T-helper 17 cell (primary cell): ENCODE measurements at regions not wholly inside any gene's neighbourhood (a gene's known extent, or its start where the extent isn't known, plus 50 kb on each side); places are given as distances from the start of the nearest gene placed in this dataset.
"Not testable (repeated sequence)": the region's sequence is repeated elsewhere in the genome, so short reads cannot be mapped to it uniquely, and the experiment has no call there.

Experiments
- ATAC-seq: fragments of 150-1000 bp; cut with Tn5 transposase; 2 replicates; pipeline ENCODE4 v1.10.0; 2021; ENCODE audit warnings: mild to moderate bottlenecking, moderate library complexity
- DNase-seq, 3 donors: peaks; one replicate each; pipeline versions ENCODE4 v3.0.0 to v3.0.0-alpha.2; 2020 to 2021
- H3K9me3 ChIP-seq: one replicate; pipeline ENCODE4 v1.7.0; 2013; ENCODE audit warnings: low read length, mild to moderate bottlenecking; ENCODE audit not compliant: control insufficient read depth, poor library complexity, severe bottlenecking
- H3K27ac Mint-ChIP-seq: one replicate; pipeline ENCODE4 v1.8.0; 2022; ENCODE audit warnings: mild to moderate bottlenecking, moderate library complexity, mixed read lengths
- H3K27me3 Mint-ChIP-seq: one replicate; pipeline ENCODE4 v1.8.0; 2022; ENCODE audit warnings: mixed read lengths
- H3K36me3 Mint-ChIP-seq: one replicate; pipeline ENCODE4 v1.8.0; 2022; ENCODE audit warnings: low read depth, mixed read lengths
- H3K4me1 Mint-ChIP-seq: one replicate; pipeline ENCODE4 v1.8.0; 2022; ENCODE audit warnings: mild to moderate bottlenecking, mixed read lengths
- H3K4me3 Mint-ChIP-seq: one replicate; pipeline ENCODE4 v1.8.0; 2022; ENCODE audit warnings: mild to moderate bottlenecking, moderate library complexity, mixed read lengths

DNA sequence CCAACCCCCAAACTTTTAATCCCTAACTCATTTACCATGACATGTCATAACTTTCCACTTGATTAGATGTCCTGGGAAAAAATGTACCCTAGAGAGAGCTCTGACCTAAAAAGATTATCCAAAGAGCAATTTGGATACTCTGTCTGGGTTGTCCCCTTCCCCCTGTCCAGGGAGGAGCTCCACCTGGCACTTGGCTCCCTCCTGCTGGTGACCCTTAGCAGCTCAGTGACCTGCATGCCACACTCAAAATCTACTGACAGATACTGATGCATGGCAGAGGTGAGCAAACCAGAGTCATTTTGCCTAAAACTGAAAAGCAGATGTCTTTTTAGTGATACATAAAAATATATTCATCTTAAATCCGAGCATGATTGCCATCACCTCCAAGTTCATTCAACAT, 442.3 kb upstream of the CHRM3 start:
- Mint-ChIP-seq H3K27ac (no peak overlapping the region), H3K4me1 (no peaks in the 10 kb centered on the region), H3K27me3 (no peaks in the 10 kb centered on the region), H3K4me3 (no peak overlapping the region), H3K36me3 (no peaks in the 10 kb centered on the region)
- DNase-seq (no peak), ATAC-seq (no peak)
- H3K9me3 ChIP-seq: no peaks in the 10 kb centered on the region

DNA sequence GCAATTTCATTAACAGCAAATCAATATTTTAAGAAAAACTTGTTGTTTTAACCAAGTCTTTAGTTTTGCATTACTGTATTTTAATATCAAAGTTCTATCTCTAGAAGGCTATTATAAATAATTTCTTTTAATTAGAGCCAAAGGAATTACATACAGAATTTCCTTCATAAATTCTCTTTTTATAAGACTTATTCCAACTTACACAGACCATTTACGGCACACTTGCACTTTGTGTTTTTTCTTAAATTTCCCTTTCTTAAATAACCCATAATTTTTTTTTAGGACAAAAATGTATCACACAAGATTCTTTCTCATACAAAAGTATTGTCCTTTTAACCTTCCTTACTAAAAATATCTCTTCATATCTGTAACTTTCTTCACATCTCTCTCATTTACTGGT, 458.5 kb upstream of the CHRM3 start:
- H3K27me3 Mint-ChIP-seq: no peaks in the 10 kb centered on the region
- no peaks in the 10 kb centered on the region for H3K36me3 Mint-ChIP-seq
- ATAC-seq (no peak), DNase-seq (no peak)
- no peaks in the 10 kb centered on the region for H3K4me1 Mint-ChIP-seq
- no peak overlapping the region for H3K27ac Mint-ChIP-seq
- H3K4me3 Mint-ChIP-seq: no peak overlapping the region
- H3K9me3 ChIP-seq: no peaks in the 10 kb centered on the region

DNA sequence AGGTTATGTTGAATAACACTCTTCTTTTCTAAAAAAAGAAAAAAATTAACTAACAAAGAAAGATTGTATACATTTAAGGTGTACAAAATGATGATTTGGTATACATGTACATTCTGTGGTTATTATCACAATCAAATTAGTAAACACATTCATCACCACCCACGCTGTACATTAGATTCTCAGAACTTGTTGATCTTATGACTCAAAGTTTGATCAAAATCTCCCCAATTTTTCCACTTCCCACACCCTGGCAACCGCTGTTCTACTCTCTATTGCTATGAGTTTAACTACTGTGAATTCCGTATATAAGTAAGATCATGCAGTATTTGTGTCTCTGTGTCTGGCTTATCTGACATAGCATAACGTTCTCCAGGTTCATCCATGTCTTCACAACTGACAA, 469.5 kb upstream of the CHRM3 start:
- H3K27me3 Mint-ChIP-seq: no peaks in the 10 kb centered on the region
- DNase-seq (no peak), ATAC-seq (no peak)
- no peak overlapping the region for H3K27ac Mint-ChIP-seq
- H3K9me3 ChIP-seq: no peaks in the 10 kb centered on the region
- no peak overlapping the region for H3K4me3 Mint-ChIP-seq
- no peaks in the 10 kb centered on the region for H3K36me3 Mint-ChIP-seq
- H3K4me1 Mint-ChIP-seq: no peaks in the 10 kb centered on the region

DNA sequence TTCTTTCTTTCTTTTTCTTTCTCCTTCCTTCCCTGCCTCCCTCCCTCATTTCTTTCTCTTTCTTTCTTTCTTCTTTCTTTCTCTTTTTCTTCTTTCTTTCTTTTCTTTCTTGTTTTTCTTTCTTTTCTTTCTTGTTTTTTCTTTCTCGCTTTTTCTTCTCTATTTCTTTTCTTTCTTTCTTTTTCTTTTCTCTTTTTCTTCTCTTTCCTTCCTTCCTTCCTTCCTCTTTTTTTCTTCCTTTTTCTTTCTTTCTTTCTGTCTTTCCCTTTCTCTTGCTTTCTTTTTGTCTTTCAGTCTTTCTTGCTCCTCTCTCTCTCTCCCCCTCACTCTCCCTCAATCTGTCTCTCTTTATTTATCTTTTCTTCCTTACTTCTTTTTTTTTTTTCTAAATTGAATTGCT, 472.0 kb upstream of the CHRM3 start:
- no peaks in the 10 kb centered on the region for H3K4me1 Mint-ChIP-seq
- H3K27ac Mint-ChIP-seq: no peak overlapping the region
- H3K27me3 Mint-ChIP-seq: no peaks in the 10 kb centered on the region
- no peaks in the 10 kb centered on the region for H3K36me3 Mint-ChIP-seq
- no peak for DNase-seq
- ATAC-seq: no peak
- H3K9me3 ChIP-seq: no peaks in the 10 kb centered on the region
- H3K4me3 Mint-ChIP-seq: no peak overlapping the region

DNA sequence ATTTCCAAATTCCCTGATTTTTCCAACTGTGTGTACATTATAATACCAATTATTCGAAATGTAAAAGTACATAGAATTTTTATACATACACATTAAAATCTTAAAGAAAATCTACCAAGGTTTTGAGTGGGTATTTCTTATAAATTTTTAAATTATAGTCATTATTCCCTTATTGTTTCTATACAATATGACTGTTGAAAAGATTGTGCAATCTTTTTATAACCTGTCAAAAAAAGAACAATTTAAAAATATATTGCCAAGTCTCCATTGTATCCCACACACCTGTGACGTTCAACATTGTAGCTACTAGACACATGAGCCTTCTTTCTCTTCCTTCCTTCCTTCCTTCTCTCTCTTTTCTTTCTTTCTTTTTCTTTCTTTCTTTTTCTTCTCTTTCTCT, 473.2 kb upstream of the CHRM3 start:
- H3K4me1 Mint-ChIP-seq: no peaks in the 10 kb centered on the region
- ATAC-seq (no peak), DNase-seq (no peak)
- H3K36me3 Mint-ChIP-seq: no peaks in the 10 kb centered on the region
- H3K27me3 Mint-ChIP-seq: no peaks in the 10 kb centered on the region
- H3K4me3 Mint-ChIP-seq: no peak overlapping the region
- H3K9me3 ChIP-seq: no peaks in the 10 kb centered on the region
- H3K27ac Mint-ChIP-seq: no peak overlapping the region

DNA sequence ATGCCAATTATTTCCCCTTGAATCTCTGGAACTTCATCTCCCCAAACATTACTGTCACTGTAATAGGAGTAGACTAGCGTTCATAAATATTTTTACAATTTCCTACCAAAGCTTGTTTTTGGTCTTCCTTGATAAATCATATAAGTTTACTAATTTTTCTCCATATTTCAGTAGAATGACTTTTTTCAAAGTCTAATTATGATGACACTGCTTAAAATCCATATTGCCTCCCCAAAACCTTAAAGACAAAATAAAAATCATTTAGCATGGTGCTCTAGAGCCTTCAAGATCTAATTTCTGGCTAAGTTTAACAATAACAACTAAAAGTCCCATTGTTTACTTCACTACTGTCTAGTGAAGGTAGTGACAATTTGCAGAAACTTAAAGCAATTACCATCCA, 474.2 kb upstream of the CHRM3 start:
- Mint-ChIP-seq H3K4me3 (no peak overlapping the region), H3K4me1 (no peaks in the 10 kb centered on the region), H3K27me3 (no peaks in the 10 kb centered on the region), H3K36me3 (no peaks in the 10 kb centered on the region), H3K27ac (no peak overlapping the region)
- DNase-seq (no peak), ATAC-seq (no peak)
- H3K9me3 ChIP-seq: no peaks in the 10 kb centered on the region

DNA sequence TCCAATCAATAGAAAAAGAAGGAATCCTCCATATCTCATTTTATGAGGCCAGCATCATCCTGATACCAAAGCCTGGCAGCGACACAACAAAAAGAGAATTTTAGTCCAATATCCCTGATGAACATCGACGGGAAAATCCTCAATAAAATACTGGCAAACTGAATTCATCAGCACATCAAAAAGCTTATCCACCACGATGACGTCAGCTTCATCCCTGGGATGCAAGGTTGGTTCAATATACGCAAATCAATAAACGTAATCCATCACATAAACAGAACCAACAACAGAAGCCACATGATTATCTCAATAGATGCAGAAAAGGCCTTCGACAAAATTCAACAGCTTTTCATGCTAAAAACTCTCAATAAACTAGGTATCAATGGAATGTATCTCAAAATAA, 483.6 kb upstream of the CHRM3 start:
- not testable (repeated sequence) for H3K9me3 ChIP-seq, DNase-seq, H3K27me3 Mint-ChIP-seq, H3K4me1 Mint-ChIP-seq, H3K36me3 Mint-ChIP-seq, ATAC-seq, H3K27ac Mint-ChIP-seq, H3K4me3 Mint-ChIP-seq

DNA sequence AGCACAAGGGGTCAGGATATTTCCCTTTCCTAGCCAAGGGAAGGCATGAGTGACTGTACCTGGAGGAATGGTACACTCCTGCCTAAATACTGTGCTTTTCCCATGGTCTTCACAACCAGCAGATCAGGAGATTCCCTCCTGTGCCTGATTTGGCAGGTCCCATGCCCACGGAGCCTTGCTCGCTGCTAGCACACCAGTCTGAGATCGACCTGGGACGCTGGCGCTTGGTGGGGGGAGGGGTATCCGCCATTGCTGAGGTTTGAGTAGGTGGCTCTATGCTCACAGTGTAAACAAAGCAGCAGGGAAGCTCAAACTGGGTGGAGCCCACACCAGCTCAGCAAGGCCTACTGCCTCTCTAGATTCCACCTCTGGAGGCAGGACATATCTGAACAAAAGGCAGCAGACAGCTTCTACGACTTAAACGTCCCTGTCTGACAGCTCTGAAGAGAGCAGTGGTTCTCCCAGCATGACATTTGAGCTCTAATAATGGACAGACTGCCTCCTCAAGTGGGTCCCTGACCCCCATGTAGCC, 486.0 kb upstream of the CHRM3 start:
- Mint-ChIP-seq H3K36me3 (no peaks in the 10 kb centered on the region), H3K27me3 (no peaks in the 10 kb centered on the region), H3K4me1 (no peaks in the 10 kb centered on the region), H3K4me3 (no peak overlapping the region), H3K27ac (no peak overlapping the region)
- no peaks in the 10 kb centered on the region for H3K9me3 ChIP-seq
- ATAC-seq: no peak
- DNase-seq: no peak

DNA sequence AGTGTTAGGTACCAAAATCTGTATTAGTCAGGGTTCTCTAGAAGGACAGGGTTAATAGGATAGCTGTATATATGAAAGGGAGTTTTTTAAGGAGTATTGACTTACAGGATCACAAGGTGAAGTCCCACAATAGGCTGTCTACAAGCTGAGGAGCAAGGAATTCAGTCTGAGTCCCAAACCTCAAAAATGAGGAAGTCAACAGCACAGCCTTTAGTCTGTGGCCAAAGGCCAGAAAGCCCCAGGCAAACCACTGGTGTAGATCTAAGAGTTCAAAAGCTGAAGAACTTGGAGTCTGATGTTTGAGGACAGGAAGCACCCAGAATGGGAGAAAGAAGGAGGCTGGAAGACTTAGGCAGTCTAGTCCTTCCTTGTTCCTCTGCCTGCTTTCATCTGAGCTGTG, 487.5 kb upstream of the CHRM3 start:
- no peak for ATAC-seq
- Mint-ChIP-seq H3K27ac (no peak overlapping the region), H3K27me3 (no peaks in the 10 kb centered on the region)

DNA sequence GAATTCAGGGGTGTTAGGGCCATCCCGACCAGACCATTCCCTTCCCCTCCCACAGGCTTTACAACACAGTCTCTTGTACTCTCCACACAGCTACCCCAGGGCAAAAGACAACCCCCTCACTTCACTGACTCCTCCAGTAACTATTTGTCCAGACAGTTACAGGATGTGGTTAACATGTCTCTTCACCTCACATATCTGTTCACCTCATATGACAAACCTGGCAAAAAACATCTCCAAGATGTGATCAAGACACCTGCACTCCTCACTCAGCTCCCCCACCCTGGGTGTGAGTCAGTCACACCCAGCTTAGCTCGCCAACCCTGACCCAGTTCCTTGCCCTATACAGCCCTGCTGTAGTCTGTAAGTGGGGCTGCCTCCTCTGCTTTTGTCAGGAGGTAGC, 490.5 kb upstream of the CHRM3 start:
- H3K4me3 Mint-ChIP-seq: no peak overlapping the region
- H3K36me3 Mint-ChIP-seq: no peaks in the 10 kb centered on the region
- no peak for DNase-seq
- no peaks in the 10 kb centered on the region for H3K9me3 ChIP-seq
- H3K27me3 Mint-ChIP-seq: no peaks in the 10 kb centered on the region
- H3K27ac Mint-ChIP-seq: no peak overlapping the region
- H3K4me1 Mint-ChIP-seq: no peaks in the 10 kb centered on the region
- ATAC-seq: no peak

More for the DNA sequence above, 487.5 kb upstream of the CHRM3 start:
- H3K4me3 Mint-ChIP-seq: no peak overlapping the region
- no peaks in the 10 kb centered on the region for H3K36me3 Mint-ChIP-seq
- no peaks in the 10 kb centered on the region for H3K9me3 ChIP-seq
- DNase-seq: no peak
- H3K4me1 Mint-ChIP-seq: no peaks in the 10 kb centered on the region

DNA sequence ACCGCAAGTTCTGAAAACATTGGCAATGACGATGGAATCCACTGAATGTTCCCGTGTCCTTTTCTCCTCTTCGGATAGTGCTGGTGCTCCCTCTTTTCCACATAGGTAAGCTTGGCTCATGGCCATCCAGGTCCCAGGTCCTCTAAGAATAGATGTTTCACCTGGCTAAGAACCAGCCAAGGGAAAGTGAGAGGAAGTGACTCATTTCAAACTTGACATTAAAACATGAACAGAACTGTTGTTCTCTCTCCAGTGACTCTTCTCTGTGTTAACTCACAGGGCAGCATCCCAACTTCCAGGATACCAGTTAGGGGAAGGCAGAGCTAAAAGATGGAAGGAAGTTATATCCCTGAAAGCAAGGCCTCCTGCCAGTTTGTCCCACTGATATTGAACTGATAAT, 493.8 kb upstream of the CHRM3 start:
- Mint-ChIP-seq H3K36me3 (no peaks in the 10 kb centered on the region), H3K4me3 (no peak overlapping the region), H3K4me1 (no peaks in the 10 kb centered on the region), H3K27ac (no peak overlapping the region), H3K27me3 (no peaks in the 10 kb centered on the region)
- ATAC-seq: no peak
- no peak for DNase-seq
- no peaks in the 10 kb centered on the region for H3K9me3 ChIP-seq

DNA sequence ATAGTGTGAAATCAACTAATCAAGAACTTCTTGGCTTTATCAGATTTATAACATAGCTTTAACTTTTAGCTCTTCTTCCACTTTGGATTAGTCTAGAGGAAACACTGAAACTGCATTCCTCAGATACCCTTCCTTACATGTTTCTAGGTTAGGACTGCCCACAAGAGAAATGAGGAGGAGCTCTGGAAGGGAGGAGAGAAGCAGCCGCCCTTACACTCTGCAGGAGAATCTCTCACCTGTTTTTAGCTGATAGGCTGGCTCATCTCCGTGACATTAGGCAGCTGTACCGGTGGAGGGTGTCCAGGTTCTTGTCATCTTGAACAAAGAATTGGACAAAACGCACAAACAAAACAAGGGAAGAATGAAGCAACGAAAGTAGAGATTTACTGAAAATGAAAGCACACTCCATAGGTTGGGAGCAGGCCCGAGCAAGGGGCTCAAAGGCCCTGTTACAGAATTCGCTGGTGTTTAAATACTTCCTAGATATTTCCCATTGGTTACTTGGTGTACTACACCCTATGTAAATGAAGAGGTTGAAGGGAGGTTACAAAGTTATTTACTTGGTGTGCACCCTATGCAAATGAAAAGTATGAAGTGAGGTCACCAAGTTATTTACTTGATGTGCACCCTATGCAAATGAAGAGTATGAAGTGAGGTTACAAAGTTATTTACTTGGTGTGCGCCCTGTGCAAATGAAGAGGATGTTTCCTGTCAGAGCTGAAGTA, 524.9 kb upstream of the CHRM3 start:
- DNase-seq: no peak
- Mint-ChIP-seq H3K4me3 (no peak overlapping the region), H3K36me3 (no peaks in the 10 kb centered on the region), H3K4me1 (no peaks in the 10 kb centered on the region), H3K27me3 (no peaks in the 10 kb centered on the region), H3K27ac (no peak overlapping the region)
- ATAC-seq: no peak
- H3K9me3 ChIP-seq: no peaks in the 10 kb centered on the region

DNA sequence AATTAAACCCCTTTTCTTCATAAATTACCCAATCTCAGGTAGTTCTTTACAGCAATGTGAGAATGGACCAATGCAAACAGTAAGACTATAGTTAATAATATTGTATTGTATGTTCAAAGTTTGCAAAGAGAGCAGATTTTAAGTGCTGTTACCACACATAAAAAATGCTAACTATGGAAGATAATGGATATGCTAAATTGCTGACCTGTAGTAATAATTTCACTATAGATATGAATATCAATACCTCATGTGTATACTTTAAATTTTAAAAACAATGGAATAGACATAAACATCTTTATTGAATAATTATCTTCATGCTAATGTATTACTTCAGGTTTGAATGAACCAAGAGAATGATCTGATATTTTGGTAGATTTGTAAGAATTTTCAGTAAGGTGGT, 552.4 kb upstream of the CHRM3 start:
- no peak overlapping the region for H3K27ac Mint-ChIP-seq
- no peak for ATAC-seq
- no peaks in the 10 kb centered on the region for H3K4me1 Mint-ChIP-seq
- peaks cover 2% of the 10 kb centered on the region for H3K9me3 ChIP-seq
- no peaks in the 10 kb centered on the region for H3K27me3 Mint-ChIP-seq
- no peaks in the 10 kb centered on the region for H3K36me3 Mint-ChIP-seq
- H3K4me3 Mint-ChIP-seq: no peak overlapping the region
- no peak for DNase-seq

DNA sequence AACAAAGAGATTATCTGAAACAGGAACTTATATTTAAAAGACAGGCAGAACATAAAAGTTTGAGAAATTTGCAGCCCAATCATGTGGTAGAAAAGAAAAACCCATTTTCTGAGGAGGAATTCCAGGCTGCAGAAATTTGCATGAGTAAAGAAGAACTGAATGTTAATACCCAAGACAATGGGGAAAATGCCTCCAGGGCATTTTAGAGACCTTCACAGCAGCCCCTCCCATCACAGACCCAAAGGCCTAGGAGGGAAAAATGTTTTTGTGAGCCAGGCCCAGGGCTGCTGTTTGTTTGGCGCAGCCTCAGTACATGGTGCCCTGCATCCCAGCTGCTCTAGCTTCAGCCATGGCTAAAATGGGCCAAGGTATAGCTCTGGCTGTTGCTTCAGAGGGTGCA, 554.3 kb upstream of the CHRM3 start:
- no peaks in the 10 kb centered on the region for H3K36me3 Mint-ChIP-seq
- no peaks in the 10 kb centered on the region for H3K27me3 Mint-ChIP-seq
- no peak overlapping the region for H3K27ac Mint-ChIP-seq
- ATAC-seq (no peak), DNase-seq (no peak)
- H3K4me3 Mint-ChIP-seq: no peak overlapping the region
- no peaks in the 10 kb centered on the region for H3K4me1 Mint-ChIP-seq
- H3K9me3 ChIP-seq: peaks cover 2% of the 10 kb centered on the region
